Tibial nerve (tissue), 4 donors: ENCODE measurements at regions not wholly inside any gene's neighbourhood (a gene's known extent, or its start where the extent isn't known, plus 50 kb on each side); places are given as distances from the start of the nearest gene placed in this dataset.
A peak's percentile ranks its signal among the peaks of the same experiment; 100 is the strongest.

Experiments
- DNase-seq, 2 donors: peaks; one replicate each; pipeline ENCODE4 v3.0.0-alpha.2; 2019; ENCODE audit warnings: low spot score in 2 of 2
- H3K27ac ChIP-seq, 4 donors: fragments of 200-600 bp; sonication (generic) in 3 of 4; one replicate each; pipeline ENCODE4 v1.5.1; 2017 to 2019; ENCODE audit warnings: mild to moderate bottlenecking in 1 of 4
- H3K27me3 ChIP-seq, 2 donors: fragments of 200-600 bp; sonication (generic) in 1 of 2; one replicate each; pipeline versions ENCODE4 v1.5.1 to v1.6.0; 2017 to 2019
- H3K36me3 ChIP-seq, 3 donors: fragments of 200-600 bp; sonication (generic); one replicate each; pipeline ENCODE4 v1.5.1; 2018 to 2019
- H3K4me1 ChIP-seq, 4 donors: fragments of 200-600 bp; sonication (generic) in 3 of 4; one replicate each; pipeline ENCODE4 v1.5.1; 2017 to 2019
- H3K4me3 ChIP-seq, 4 donors: fragments of 200-600 bp; sonication (generic) in 3 of 4; one replicate each; pipeline ENCODE4 v1.5.1; 2017 to 2019; ENCODE audit warnings: mild to moderate bottlenecking in 1 of 4, moderate library complexity in 1 of 4
- H3K9me3 ChIP-seq, 4 donors: fragments of 200-600 bp; sonication (generic) in 3 of 4; one replicate each; pipeline ENCODE4 v1.5.1; 2017 to 2019
- CTCF ChIP-seq, 5 experiments: fragments of 200-600 bp in 3 of 5; fragments of 450-650 bp in 2 of 5; sonication (generic) in 3 of 5; IDR thresholded peaks; one replicate each; pipeline ENCODE4 v1.5.1; 2016 to 2019; ENCODE audit warnings: antibody characterized with exemption in 5 of 5, mild to moderate bottlenecking in 3 of 5, moderate library complexity in 2 of 5
- EP300 ChIP-seq, 2 donors: sonication (generic); formaldehyde crosslinking; IDR thresholded peaks; one replicate each; pipeline ENCODE4 v1.6.1; 2017; ENCODE audit warnings: antibody characterized with exemption in 2 of 2, mild to moderate bottlenecking in 1 of 2
- POLR2A ChIP-seq, 2 donors: fragments of 450-650 bp; IDR thresholded peaks; one replicate each; pipeline ENCODE4 v1.6.1; 2017; ENCODE audit warnings: antibody characterized with exemption in 2 of 2, mild to moderate bottlenecking in 2 of 2, moderate library complexity in 2 of 2
- WGBS, 2 donors: methylation state at CpG; one replicate each; pipeline ENCODE4 v1.1.5; 2018; 5-methylcytosine and 5-hydroxymethylcytosine counted together

GRCh38 chr2:173553593-173553992 is 198.9 kb downstream of the CDCA7 start:
- Histone ChIP-seq H3K4me3 (no peak overlapping the region), H3K4me1 (peaks cover 0 to 7% (median 0%) of the 10 kb centered on the region in 4 donors), H3K27me3 (peaks cover 0 to 5% of the 10 kb centered on the region in 2 donors), H3K36me3 (no peaks in the 10 kb centered on the region), H3K9me3 (peaks cover 0 to 5% (median 0%) of the 10 kb centered on the region in 4 donors), H3K27ac (no peak overlapping the region)
- no peak for TF ChIP-seq EP300 (IDR thresholded peaks at IDR 0.05)
- TF ChIP-seq POLR2A (IDR thresholded peaks at IDR 0.05) = no peak
- no peak for TF ChIP-seq CTCF (IDR thresholded peaks at IDR 0.05)
- DNase-seq = no peak
- WGBS, 2 donors = 45% methylated on average over 6 of the region's 6 CpGs

GRCh38 chr2:173555833-173556232 is 201.2 kb downstream of the CDCA7 start:
- WGBS, 2 donors = 0 to 3% methylated on average over 1 of the region's 1 CpG
- Histone ChIP-seq H3K9me3 (no peaks in the 10 kb centered on the region), H3K4me3 (no peak overlapping the region), H3K36me3 (no peaks in the 10 kb centered on the region), H3K27ac (no peak overlapping the region), H3K27me3 (peaks cover 0 to 6% of the 10 kb centered on the region in 2 donors), H3K4me1 (peaks cover 0 to 7% (median 0%) of the 10 kb centered on the region in 4 donors)
- TF ChIP-seq EP300 (IDR thresholded peaks at IDR 0.05) (no peak), POLR2A (IDR thresholded peaks at IDR 0.05) (no peak), CTCF (IDR thresholded peaks at IDR 0.05) (no peak)
- DNase-seq = peak in 1 of 2 donors; percentile 32

GRCh38 chr2:173556816-173557215 is 202.1 kb downstream of the CDCA7 start:
- Histone ChIP-seq H3K36me3 (no peaks in the 10 kb centered on the region), H3K9me3 (no peaks in the 10 kb centered on the region), H3K27me3 (peaks cover 0 to 6% of the 10 kb centered on the region in 2 donors), H3K4me3 (no peak overlapping the region), H3K4me1 (peaks cover 0 to 7% (median 0%) of the 10 kb centered on the region in 4 donors), H3K27ac (no peak overlapping the region)
- no peak for TF ChIP-seq EP300 (IDR thresholded peaks at IDR 0.05)
- no peak for TF ChIP-seq POLR2A (IDR thresholded peaks at IDR 0.05)
- no peak for TF ChIP-seq CTCF (IDR thresholded peaks at IDR 0.05)
- DNase-seq = no peak
- WGBS, 2 donors = 66 to 71% methylated on average over 5 of the region's 5 CpGs

GRCh38 chr2:173557497-173557896 is 202.8 kb downstream of the CDCA7 start:
- H3K27ac ChIP-seq = no peak overlapping the region
- 90 to 94% methylated on average over 2 of the region's 2 CpGs for WGBS, 2 donors
- no peaks in the 10 kb centered on the region for H3K36me3 ChIP-seq
- H3K27me3 ChIP-seq = peaks cover 0 to 6% of the 10 kb centered on the region in 2 donors
- no peak for DNase-seq
- no peak overlapping the region for H3K4me3 ChIP-seq
- H3K9me3 ChIP-seq = no peaks in the 10 kb centered on the region
- TF ChIP-seq CTCF (IDR thresholded peaks at IDR 0.05) (no peak), EP300 (IDR thresholded peaks at IDR 0.05) (no peak), POLR2A (IDR thresholded peaks at IDR 0.05) (no peak)
- peaks cover 0 to 7% (median 0%) of the 10 kb centered on the region in 4 donors for H3K4me1 ChIP-seq

- Histone ChIP-seq H3K9me3 (peaks cover 0 to 9% (median 0%) of the 10 kb centered on the region in 4 donors), H3K4me1 (peaks cover 0 to 10% (median 1%) of the 10 kb centered on the region in 4 donors), H3K4me3 (no peak overlapping the region), H3K27me3 (no peaks in the 10 kb centered on the region), H3K36me3 (no peaks in the 10 kb centered on the region), H3K27ac (no peak overlapping the region)
- 91 to 93% methylated on average over 3 of the region's 3 CpGs for WGBS, 2 donors
- no peak for DNase-seq
- TF ChIP-seq EP300 (IDR thresholded peaks at IDR 0.05) (no peak), POLR2A (IDR thresholded peaks at IDR 0.05) (no peak), CTCF (IDR thresholded peaks at IDR 0.05) (no peak)
These were observed 212.8 kb downstream of the CDCA7 start for GRCh38 chr2:173567493-173567892.
